NCI-H2196 (cell line): ENCODE measurements at regions not wholly inside any gene's neighbourhood (a gene's known extent, or its start where the extent isn't known, plus 50 kb on each side); places are given as distances from the start of the nearest gene placed in this dataset.
"Not testable (repeated sequence)": the region's sequence is repeated elsewhere in the genome, so short reads cannot be mapped to it uniquely, and the experiment has no call there.

Experiments used
- DNase-seq: peaks from one replicate; lab custom pipeline; 2025; ENCODE audit not compliant: unreplicated experiment; lab: John Stamatoyannopoulos, UW

GRCh38 chr5:93225748-93226147 lies 355.3 kb downstream of the NR2F1-AS1 start:
- DNase-seq: no peak

DNA sequence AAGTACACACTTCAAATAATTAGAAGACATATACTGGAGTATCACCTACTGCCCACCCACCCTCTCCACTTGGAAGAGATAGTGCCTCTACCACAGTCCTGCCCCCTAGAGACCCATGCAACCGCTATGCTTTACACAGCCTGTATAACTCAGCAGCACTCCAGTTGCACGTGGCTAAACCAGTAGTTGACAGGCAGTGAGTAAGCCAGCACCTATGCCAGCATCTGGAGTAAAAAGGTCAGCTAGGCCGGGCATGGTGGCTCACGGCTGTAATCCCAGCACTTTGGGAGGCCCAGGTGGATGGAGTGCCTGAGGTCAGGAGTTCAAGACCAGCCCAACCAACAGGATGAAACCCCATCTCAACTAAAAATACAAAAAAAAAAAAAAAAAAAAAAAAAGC lies 356.4 kb downstream of the NR2F1-AS1 start:
- DNase-seq: no peak

GRCh38 chr5:93221773-93222172 lies 359.2 kb downstream of the NR2F1-AS1 start:
- no peak for DNase-seq

DNA sequence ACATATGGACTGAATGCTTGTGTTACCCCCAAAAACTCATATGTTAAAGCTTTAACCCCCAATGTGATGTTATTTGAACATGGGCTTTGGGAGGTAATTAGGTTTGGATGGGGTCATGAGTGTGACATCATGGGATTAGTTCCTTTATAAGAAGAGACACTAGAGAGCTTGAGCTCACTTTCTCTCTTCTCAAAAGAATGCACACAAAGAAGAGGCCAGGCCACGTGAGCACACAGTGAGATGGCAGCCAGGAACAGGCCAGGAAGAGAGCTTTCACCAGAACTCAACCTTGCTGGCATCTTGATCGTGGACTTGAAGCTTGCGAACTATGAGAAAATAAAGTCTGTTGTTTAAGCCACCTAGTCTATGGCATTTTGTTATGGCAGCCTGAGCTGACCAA lies 360.6 kb downstream of the NR2F1-AS1 start:
- DNase-seq: no peak

DNA sequence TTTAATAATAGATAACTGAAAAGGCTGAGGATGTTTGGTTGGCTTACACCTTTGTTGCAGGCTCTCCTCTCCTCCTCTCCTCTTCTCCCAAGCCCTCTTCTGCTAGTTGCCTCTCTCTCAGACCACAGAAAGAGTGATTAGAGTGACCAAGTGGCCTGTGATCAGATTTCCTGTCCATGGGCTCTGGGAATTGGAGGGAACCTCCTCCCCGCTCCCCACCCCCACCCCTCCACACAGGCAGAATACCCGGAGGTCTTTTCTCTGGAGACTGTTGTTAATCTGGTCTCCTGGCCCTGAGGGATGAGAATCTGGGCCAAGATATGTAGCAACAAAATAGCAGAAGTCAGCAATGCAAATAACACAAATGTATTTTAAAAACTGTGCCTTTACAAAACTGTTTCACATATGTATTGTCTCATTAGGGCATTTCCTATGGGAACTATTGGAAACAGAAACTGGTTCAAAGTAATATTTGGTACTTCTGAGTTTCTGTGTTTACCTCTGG lies 361.3 kb downstream of the NR2F1-AS1 start:
- no peak for DNase-seq

GRCh38 chr5:93213111-93213794 lies 367.8 kb downstream of the NR2F1-AS1 start:
- DNase-seq: not testable (repeated sequence)

GRCh38 chr5:93209476-93209875 lies 371.5 kb downstream of the NR2F1-AS1 start:
- DNase-seq: no peak

DNA sequence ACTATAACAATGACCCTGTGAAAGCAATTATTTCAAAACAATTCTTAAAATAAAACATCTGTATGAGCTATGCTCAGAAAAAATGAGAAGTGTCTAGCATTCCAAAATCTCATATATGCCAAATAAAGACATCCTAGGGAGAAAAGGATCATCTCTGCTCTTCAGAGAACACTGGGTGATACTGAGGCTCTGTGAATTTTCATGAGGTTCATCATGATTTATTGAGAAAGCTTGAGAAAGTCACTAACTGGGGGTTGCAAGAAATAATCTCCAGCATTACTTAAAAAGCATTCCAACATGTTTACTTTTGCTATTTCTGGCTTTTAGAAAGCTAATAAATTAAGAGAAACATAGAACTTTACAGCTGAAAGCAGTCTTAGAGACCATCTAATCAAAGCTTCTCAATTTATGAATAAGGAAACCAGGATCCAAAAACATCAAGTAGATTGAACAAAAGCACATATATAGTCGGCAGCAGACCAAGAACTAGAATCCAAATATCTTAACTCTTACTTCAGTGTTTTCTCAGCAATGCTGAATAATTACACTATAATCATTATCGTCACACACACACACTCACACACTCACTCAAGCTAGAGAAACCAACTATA lies 372.8 kb downstream of the NR2F1-AS1 start:
- DNase-seq: no peak

DNA sequence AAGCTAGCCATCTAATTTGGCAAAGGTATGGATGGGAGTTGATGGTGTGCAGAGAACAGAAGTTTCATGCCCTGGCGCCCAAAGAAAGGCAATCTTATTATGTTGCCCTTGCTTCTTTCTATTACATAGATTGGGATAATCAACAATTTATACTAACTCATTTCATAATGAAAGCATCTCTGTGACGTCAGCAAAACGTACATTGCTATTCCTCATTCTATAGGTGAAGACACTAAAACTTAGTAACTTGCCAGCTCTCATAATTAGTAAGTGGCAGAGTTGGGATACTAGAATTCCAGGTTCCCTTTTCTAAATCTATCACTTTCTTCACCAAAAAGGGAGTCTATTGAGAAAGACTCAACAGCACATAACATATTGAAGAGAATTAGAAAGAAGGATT lies 374.8 kb downstream of the NR2F1-AS1 start:
- DNase-seq: no peak

- DNase-seq: no peak
Observed at GRCh38 chr5:93201061-93201460, 380.0 kb downstream of the NR2F1-AS1 start.

DNA sequence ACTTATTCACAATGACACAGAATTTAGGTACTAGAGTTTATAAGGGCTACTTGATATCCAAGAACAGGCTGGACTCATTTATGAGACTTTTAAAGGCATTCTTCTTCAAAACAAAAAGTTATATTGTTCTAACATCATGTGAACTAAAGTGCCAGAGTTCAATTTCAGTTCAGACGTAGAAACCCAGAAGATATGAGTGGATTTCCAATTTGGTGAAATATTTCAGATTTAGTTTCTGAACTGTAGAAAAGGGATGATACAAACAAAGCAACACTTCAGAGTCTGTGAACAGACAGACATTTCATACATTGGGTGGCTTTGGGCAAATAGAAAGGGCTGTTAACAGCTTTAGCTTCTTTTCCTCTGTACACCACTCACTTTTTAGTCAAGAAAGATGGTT lies 384.0 kb downstream of the NR2F1-AS1 start:
- no peak for DNase-seq

DNA sequence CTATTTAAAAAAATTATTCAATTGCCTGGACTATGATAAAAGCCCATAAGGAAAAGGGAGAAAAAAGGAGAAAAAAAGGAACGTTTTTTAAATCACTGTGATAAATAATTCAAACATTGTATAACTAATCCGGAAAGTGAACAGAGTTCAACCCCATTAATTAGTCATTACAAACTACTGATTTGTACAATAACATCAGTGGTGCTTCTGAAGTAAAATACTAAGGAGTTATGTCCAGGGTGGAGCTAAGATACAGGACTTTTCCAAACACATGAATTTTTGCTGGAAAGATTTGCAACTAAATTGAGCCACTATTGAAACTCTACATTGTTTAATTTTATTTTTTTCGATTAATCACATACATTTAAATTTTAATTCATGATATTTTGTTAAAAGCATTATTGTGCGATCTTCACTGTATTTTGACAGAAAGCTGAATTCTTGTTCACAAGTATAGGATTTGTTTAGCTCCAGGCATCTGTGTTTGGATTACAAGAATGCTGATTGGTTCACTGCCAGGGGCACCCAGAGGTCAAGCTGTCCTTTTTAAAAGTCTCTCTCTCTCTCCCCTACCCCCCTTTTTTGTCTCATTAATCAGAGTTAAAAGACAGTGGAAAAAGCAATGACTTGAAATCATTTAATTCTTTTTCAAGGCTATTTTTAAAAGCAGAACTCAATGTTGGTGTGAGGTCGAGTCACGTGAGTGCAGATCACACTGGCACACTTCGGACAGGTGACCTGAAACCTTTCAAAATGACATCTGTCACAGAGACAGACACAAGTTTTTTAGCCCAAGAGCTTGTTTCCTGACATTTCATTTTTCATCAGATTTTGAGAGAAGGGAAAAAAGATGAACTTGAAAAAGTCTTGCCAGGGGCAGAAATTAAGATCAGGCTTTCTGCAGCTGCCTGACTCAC lies 387.3 kb downstream of the NR2F1-AS1 start:
- no peak for DNase-seq

- DNase-seq: no peak
Observed at GRCh38 chr5:93192683-93193082, 388.3 kb downstream of the NR2F1-AS1 start.

DNA sequence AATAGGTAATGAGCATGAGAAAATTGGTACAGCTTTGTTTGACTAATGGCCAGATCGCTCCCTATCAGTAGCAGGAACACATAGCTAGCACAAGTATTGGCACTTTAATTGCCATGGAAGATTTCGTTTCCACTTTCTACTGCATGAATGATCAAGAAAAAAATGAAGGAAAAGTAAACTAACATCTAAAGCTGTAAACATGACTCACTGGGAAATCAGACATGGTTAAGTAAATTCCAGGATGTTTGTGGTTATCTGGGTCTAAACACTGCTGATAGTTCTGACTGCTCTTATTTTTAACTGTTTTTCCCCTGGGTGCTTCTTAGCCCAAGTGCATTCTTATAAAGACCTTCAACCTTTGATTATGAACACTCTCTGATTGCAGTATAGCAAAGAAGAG lies 388.9 kb downstream of the NR2F1-AS1 start:
- no peak for DNase-seq

GRCh38 chr5:93191035-93191817 lies 389.8 kb downstream of the NR2F1-AS1 start:
- DNase-seq: no peak

DNA sequence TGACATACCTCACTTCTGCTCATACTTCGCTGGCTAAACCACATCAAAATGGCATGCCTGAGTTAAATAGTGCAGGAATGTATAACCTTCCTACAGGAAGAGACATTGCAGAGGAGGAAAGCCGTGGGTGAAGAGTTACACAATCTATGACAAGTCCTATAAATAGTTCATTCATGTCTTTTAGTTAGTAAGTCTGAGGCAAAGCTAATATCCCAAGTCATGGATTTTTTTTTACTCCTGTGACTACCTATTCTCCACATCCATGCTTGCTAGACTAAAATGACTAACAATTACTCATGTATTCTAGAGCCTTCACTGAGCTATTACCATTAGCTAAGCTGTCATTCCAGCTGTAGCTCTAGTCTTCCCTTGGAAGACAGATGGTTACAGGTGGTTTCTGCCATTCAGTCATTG lies 391.3 kb downstream of the NR2F1-AS1 start:
- no peak for DNase-seq

DNA sequence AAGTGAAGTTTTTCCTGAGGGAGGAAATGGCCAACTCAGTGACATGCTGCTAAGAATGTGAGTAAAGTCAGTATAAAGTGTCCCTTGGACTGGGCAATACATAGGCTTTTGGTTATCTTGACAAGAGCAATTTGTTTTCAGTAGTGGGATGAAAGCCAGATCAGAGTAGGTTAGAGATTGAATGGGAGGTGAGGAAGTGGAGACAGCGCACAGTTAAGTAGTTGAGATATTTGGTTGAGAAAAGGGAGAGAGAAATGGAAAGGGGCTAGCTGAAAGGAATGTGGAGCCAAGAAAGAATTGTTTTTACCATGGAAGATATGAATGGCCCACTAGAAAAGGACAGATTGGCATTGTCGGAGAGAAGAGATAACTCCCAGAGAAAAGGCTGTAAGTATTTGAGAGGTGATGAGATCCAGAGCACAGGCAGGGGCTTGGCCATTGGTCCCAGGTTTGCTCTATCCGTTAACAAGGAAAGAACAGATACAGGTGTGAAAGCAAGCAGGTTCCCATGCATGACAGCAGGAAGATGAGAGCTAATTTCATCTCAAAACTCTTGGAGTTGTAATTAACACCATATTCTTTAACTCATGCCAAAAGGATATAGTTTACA lies 392.0 kb downstream of the NR2F1-AS1 start:
- DNase-seq: no peak

GRCh38 chr5:93186076-93186682 lies 394.8 kb downstream of the NR2F1-AS1 start:
- no peak for DNase-seq

GRCh38 chr5:93184041-93184440 lies 397.0 kb downstream of the NR2F1-AS1 start:
- DNase-seq: no peak

- no peak for DNase-seq
Observed at GRCh38 chr5:93179466-93179865, 401.6 kb downstream of the NR2F1-AS1 start.
